A549 (cell line): ENCODE measurements at regions not wholly inside any gene's neighbourhood (a gene's known extent, or its start where the extent isn't known, plus 50 kb on each side); places are given as distances from the start of the nearest gene placed in this dataset.

Source experiments
- CTCF ChIP-seq: fragments of >200 bp; sonication (Bioruptor Twin); formaldehyde crosslinking; IDR thresholded peaks from 3 replicates; pipeline ENCODE4 v1.5.1; 2016
- KDM1A ChIP-seq: fragments of 200-600 bp; sonication (generic); IDR thresholded peaks from 2 replicates; pipeline ENCODE4 v1.6.1; 2016; ENCODE audit warnings: low read depth, mild to moderate bottlenecking
- MAX ChIP-seq: IDR thresholded peaks from 2 replicates; pipeline ENCODE4 v1.6.1; 2012
- MAZ ChIP-seq: fragments of 150-350 bp; IDR thresholded peaks from 2 replicates; pipeline ENCODE4 v1.6.1; 2014; ENCODE audit warnings: antibody characterized with exemption, low read depth, low read length, borderline replicate concordance
- NFE2L2 ChIP-seq: fragments of 150-350 bp; conservative IDR thresholded peaks from 2 replicates; pipeline ENCODE4 v1.6.1; 2014; ENCODE audit warnings: low read length
- POLR2A ChIP-seq: IDR thresholded peaks from 2 replicates; pipeline ENCODE4 v1.6.1; 2012; ENCODE audit warnings: mild to moderate bottlenecking, low read length
- POLR2AphosphoS2 ChIP-seq: conservative IDR thresholded peaks from 2 replicates; pipeline ENCODE4 v1.6.1; 2012; ENCODE audit warnings: low read length, improper control_type of control experiment, inconsistent platforms
- USF2 ChIP-seq: fragments of 450-650 bp; IDR thresholded peaks from 2 replicates; pipeline ENCODE4 v1.6.1; 2014; ENCODE audit warnings: antibody characterized with exemption
- ZSCAN20 ChIP-seq: fragments of 250-450 bp; sonication (Bioruptor Pico); IDR thresholded peaks from 2 replicates; pipeline ENCODE4 v1.8.0; 2022; ENCODE audit warnings: mild to moderate bottlenecking, moderate library complexity

GRCh38 chr1:5286244-5286643, 631.8 kb downstream of the AJAP1 start:
- TF ChIP-seq ZSCAN20 (CRISPR knock-in tag) (no peak), CTCF (no peak), KDM1A (no peak), USF2 (no peak), MAX (no peak), POLR2AphosphoS2 (no peak), MAZ (no peak), NFE2L2 (no peak), POLR2A (no peak)
